HEK293 (cell line): ENCODE measurements at regions not wholly inside any gene's neighbourhood (a gene's known extent, or its start where the extent isn't known, plus 50 kb on each side); places are given as distances from the start of the nearest gene placed in this dataset.

Source experiments
- KLF1 ChIP-seq: fragments of 450-650 bp; formaldehyde crosslinking; IDR thresholded peaks from 2 replicates; pipeline ENCODE4 v1.5.1; 2016; ENCODE audit warnings: missing biosample characterization, missing genetic modification characterization
- KLF16 ChIP-seq: fragments of 450-650 bp; formaldehyde crosslinking; IDR thresholded peaks from 2 replicates; pipeline ENCODE4 v1.5.1; 2017; ENCODE audit warnings: missing biosample characterization, missing genetic modification characterization
- ZEB2 ChIP-seq: fragments of 450-650 bp; formaldehyde crosslinking; IDR thresholded peaks from 2 replicates; pipeline ENCODE4 v1.5.1; 2016; ENCODE audit warnings: missing biosample characterization, missing genetic modification characterization
- ZNF133 ChIP-seq: fragments of 450-650 bp; formaldehyde crosslinking; IDR thresholded peaks from 2 replicates; pipeline ENCODE4 v1.5.1; 2016; ENCODE audit warnings: missing biosample characterization, missing genetic modification characterization
- ZNF776 ChIP-seq: fragments of 450-650 bp; formaldehyde crosslinking; IDR thresholded peaks from 2 replicates; pipeline ENCODE4 v1.5.0; 2017; ENCODE audit warnings: missing biosample characterization, missing genetic modification characterization, borderline replicate concordance
- TF ChIP-seq, protein P1 (sequence below): fragments of 450-650 bp; formaldehyde crosslinking; IDR thresholded peaks from 2 replicates; pipeline ENCODE4 v1.5.1; 2017; ENCODE audit warnings: missing biosample characterization, missing genetic modification characterization
- TF ChIP-seq, protein P2 (sequence below): fragments of 450-650 bp; formaldehyde crosslinking; IDR thresholded peaks from 2 replicates; pipeline ENCODE4 v1.5.1; 2016; ENCODE audit warnings: missing biosample characterization, missing genetic modification characterization
- TF ChIP-seq, protein P3 (sequence below): fragments of 450-650 bp; formaldehyde crosslinking; IDR thresholded peaks from 2 replicates; pipeline ENCODE4 v1.5.1; 2016; ENCODE audit warnings: missing biosample characterization, missing genetic modification characterization
- TF ChIP-seq, protein P4 (sequence below): fragments of 450-650 bp; formaldehyde crosslinking; IDR thresholded peaks from 2 replicates; pipeline ENCODE4 v1.5.1; 2016; ENCODE audit warnings: missing biosample characterization, missing genetic modification characterization, borderline replicate concordance

DNA sequence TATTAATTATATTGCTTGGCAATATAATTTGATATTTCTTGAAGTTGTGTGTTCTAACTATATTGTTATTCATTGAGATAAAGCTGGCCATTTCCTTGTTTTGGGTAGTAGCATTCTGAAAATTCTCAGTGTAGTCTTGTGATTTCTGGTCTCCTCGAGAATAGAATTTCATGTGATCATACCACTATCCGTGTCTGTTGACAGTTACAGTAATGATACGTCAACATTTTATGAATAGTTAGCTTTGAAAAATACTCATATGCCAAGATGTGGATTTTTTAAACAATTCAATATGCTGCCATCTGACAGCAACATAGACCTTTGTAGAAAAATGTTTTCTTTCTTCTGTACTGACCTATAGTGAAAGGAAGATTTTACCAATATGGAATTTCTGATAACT, 723.7 kb upstream of the SLC35B3 start:
- TF ChIP-seq, protein P1, sequence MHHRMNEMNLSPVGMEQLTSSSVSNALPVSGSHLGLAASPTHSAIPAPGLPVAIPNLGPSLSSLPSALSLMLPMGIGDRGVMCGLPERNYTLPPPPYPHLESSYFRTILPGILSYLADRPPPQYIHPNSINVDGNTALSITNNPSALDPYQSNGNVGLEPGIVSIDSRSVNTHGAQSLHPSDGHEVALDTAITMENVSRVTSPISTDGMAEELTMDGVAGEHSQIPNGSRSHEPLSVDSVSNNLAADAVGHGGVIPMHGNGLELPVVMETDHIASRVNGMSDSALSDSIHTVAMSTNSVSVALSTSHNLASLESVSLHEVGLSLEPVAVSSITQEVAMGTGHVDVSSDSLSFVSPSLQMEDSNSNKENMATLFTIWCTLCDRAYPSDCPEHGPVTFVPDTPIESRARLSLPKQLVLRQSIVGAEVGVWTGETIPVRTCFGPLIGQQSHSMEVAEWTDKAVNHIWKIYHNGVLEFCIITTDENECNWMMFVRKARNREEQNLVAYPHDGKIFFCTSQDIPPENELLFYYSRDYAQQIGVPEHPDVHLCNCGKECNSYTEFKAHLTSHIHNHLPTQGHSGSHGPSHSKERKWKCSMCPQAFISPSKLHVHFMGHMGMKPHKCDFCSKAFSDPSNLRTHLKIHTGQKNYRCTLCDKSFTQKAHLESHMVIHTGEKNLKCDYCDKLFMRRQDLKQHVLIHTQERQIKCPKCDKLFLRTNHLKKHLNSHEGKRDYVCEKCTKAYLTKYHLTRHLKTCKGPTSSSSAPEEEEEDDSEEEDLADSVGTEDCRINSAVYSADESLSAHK (tag by site-specific recombination) = no peak
- TF ChIP-seq, protein P2, sequence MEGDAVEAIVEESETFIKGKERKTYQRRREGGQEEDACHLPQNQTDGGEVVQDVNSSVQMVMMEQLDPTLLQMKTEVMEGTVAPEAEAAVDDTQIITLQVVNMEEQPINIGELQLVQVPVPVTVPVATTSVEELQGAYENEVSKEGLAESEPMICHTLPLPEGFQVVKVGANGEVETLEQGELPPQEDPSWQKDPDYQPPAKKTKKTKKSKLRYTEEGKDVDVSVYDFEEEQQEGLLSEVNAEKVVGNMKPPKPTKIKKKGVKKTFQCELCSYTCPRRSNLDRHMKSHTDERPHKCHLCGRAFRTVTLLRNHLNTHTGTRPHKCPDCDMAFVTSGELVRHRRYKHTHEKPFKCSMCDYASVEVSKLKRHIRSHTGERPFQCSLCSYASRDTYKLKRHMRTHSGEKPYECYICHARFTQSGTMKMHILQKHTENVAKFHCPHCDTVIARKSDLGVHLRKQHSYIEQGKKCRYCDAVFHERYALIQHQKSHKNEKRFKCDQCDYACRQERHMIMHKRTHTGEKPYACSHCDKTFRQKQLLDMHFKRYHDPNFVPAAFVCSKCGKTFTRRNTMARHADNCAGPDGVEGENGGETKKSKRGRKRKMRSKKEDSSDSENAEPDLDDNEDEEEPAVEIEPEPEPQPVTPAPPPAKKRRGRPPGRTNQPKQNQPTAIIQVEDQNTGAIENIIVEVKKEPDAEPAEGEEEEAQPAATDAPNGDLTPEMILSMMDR (tag by site-specific recombination) = no peak
- TF ChIP-seq ZNF776 (tag by site-specific recombination) = no peak
- TF ChIP-seq KLF1 (tag by site-specific recombination) = no peak
- TF ChIP-seq, protein P3, sequence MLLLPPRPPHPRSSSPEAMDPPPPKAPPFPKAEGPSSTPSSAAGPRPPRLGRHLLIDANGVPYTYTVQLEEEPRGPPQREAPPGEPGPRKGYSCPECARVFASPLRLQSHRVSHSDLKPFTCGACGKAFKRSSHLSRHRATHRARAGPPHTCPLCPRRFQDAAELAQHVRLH = no peak
- no peak for TF ChIP-seq KLF16 (tag by site-specific recombination)
- TF ChIP-seq ZNF133 (tag by site-specific recombination) = no peak
- TF ChIP-seq, protein P4, sequence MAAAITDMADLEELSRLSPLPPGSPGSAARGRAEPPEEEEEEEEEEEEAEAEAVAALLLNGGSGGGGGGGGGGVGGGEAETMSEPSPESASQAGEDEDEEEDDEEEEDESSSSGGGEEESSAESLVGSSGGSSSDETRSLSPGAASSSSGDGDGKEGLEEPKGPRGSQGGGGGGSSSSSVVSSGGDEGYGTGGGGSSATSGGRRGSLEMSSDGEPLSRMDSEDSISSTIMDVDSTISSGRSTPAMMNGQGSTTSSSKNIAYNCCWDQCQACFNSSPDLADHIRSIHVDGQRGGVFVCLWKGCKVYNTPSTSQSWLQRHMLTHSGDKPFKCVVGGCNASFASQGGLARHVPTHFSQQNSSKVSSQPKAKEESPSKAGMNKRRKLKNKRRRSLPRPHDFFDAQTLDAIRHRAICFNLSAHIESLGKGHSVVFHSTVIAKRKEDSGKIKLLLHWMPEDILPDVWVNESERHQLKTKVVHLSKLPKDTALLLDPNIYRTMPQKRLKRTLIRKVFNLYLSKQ (tag by site-specific recombination) = no peak
- no peak for TF ChIP-seq ZEB2
